ENCODE measurements at regions not wholly inside any gene's neighbourhood (a gene's known extent, or its start where the extent isn't known, plus 50 kb on each side); places are given as distances from the start of the nearest gene placed in this dataset.

- no peak for DNase-seq (ENCODE audit: low spot score)
Measured at GRCh38 chr1:4529446-4530165, 124.8 kb upstream of the AJAP1 start.

GRCh38 chr1:4530166-4530785 is 124.1 kb upstream of the AJAP1 start:
- DNase-seq (ENCODE audit: low spot score) = no peak

DNA sequence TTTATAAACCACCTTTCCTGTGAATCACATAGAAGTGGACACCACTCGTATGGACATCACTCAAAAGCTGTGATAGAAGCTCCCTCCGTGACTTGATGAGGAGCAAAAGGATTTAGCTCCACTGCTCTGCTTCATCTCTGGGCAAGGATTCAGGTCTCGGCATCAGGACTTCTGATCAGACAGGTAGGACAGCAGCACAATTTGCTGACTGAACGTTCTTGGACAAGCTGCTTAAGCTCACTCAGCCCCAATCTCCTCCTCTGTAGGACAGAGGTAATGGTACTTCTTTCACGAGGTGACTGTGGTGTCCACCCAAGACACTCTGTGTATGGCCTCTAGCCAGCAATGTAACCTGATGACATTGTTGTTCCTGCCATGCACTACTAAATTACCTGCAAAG is 122.6 kb upstream of the AJAP1 start:
- DNase-seq (ENCODE audit: low spot score) = no peak

- DNase-seq (ENCODE audit: low spot score) = no peak
Measured at GRCh38 chr1:4532656-4533055, 121.8 kb upstream of the AJAP1 start.

GRCh38 chr1:4546911-4547310 is 107.5 kb upstream of the AJAP1 start:
- no peak for DNase-seq (ENCODE audit: low spot score)

- no peak for DNase-seq (ENCODE audit: low spot score)
Measured at GRCh38 chr1:4549930-4550329, 104.5 kb upstream of the AJAP1 start.

GRCh38 chr1:4550941-4551340 is 103.5 kb upstream of the AJAP1 start:
- DNase-seq (ENCODE audit: low spot score) = no peak

DNA sequence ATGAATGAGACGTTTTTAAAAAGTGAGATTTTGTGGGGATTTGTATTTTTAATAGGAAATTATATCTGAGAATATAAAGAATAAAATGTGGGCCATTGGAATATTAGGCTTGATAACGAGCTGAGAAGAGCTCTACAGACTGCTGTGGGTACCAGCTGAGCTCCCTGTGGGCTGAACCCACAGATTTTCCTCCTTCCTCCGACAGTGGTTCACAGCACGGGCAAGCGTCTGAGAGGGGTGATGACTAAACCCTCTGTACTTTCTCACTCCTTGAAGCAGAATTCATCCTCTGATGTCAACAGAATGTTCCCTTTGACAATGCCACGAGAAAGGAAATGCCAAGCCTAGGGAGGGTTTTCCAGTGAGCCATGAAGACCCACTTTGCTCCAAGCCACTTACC is 102.7 kb upstream of the AJAP1 start:
- no peak for DNase-seq (ENCODE audit: low spot score)

- no peak for DNase-seq (ENCODE audit: low spot score)
Measured at GRCh38 chr1:4553761-4554160, 100.6 kb upstream of the AJAP1 start.

- no peak for DNase-seq (ENCODE audit: low spot score)
Measured at GRCh38 chr1:4554271-4554865, 100.0 kb upstream of the AJAP1 start.

GRCh38 chr1:4557949-4558348 is 96.5 kb upstream of the AJAP1 start:
- DNase-seq (ENCODE audit: low spot score) = no peak

- no peak for DNase-seq (ENCODE audit: low spot score)
Measured at GRCh38 chr1:4561205-4561604, 93.2 kb upstream of the AJAP1 start.

GRCh38 chr1:4562321-4562720 is 92.1 kb upstream of the AJAP1 start:
- no peak for DNase-seq (ENCODE audit: low spot score)

GRCh38 chr1:4563586-4563985 is 90.8 kb upstream of the AJAP1 start:
- no peak for DNase-seq (ENCODE audit: low spot score)

GRCh38 chr1:4564051-4564450 is 90.4 kb upstream of the AJAP1 start:
- DNase-seq (ENCODE audit: low spot score) = no peak

GRCh38 chr1:4565166-4565565 is 89.2 kb upstream of the AJAP1 start:
- no peak for DNase-seq (ENCODE audit: low spot score)

- no peak for DNase-seq (ENCODE audit: low spot score)
Measured at GRCh38 chr1:4565801-4566449, 88.5 kb upstream of the AJAP1 start.

GRCh38 chr1:4571263-4571662 is 83.1 kb upstream of the AJAP1 start:
- DNase-seq (ENCODE audit: low spot score) = no peak

DNA sequence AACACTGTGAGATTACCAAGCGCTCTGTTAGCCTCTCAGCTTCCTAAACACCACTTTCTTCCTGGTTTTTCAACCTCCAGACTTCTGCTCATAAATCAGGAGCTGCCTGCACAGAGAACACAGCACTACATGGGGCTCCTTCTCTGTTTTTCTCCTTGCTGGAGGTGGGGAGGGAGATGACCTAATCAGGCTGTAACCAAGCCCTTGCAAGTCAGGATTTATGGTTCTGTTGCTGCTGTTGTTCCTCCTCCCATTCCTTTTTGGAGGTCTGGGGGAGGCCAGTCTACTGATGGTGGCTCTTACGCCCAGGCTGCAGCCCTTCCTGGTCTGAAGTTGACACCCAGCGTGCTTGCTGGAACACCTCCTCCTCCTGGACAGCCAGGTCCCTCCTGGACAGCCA is 80.9 kb upstream of the AJAP1 start:
- DNase-seq (ENCODE audit: low spot score) = no peak

- no peak for DNase-seq (ENCODE audit: low spot score)
Measured at GRCh38 chr1:4581807-4582206, 72.6 kb upstream of the AJAP1 start.

DNA sequence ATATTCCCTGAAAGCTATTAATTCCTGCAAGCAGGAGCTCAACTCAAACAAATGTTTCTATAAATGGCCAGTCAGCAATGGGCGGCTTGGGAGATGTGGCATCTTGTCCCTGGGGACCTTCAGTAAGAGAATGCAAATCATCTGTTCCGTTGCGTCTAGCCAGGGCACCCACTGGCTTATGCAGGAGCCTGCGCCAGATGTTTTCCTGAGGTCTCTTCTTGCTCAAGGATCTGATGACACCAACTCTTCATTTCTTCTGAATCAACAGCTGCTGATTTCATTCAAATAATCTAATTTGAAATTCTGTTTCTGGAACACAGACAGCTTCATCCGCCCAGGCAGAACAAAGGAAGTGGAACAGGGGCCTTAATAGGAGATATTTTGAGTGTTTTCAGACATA is 70.0 kb upstream of the AJAP1 start:
- no peak for DNase-seq (ENCODE audit: low spot score)

DNA sequence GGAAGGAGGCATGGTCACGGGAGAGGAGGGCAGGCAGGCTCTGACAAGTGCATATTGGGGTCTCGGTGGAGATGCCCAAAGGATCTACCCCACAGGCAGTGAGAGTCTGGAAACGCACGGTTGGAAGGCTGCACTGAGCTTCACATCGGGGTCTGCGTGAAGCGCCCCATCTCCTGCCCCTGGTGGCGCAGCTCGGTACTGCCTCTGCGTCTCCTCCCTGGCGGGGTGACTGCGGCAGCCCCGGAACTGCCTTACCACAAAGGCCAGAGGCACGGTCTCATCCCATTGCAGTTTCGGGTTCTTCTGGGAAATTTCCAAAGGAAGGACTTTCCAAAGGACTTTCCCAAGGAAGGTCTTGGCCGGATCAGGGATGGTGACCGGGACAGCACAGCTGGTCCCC is 69.2 kb upstream of the AJAP1 start:
- DNase-seq (ENCODE audit: low spot score) = peak; percentile 3

DNA sequence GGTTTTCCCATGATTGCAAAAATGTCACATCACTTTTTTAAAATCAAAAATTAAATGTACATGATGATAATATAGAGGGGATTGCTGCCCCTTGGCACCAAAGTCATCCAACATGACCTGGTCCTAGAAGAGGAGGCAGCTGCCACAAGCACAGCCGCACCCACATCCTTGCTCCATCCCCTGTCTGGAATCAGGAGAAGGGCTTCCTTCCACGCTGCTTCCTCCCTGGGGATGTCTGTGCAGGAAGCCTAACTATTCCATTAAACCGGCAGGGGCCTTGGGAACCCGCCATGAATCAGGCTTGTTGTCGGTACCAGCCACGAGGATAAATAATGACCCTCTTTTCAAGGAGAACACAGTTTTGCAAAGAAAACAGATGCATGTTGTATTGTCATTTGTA is 68.7 kb upstream of the AJAP1 start:
- DNase-seq (ENCODE audit: low spot score) = no peak

Measured in CD4-positive, alpha-beta T cell treated with Interleukin-15 for 4 hours (primary cell).